Cardiac muscle cell (in vitro differentiated cells and primary cell): ENCODE measurements at regions not wholly inside any gene's neighbourhood (a gene's known extent, or its start where the extent isn't known, plus 50 kb on each side); places are given as distances from the start of the nearest gene placed in this dataset.

Source experiments
- DNase-seq, 2 donors: peaks; one replicate each; pipeline versions ENCODE4 v3.0.0 to v3.0.0-alpha.2; 2010 to 2017; ENCODE audit warnings: low read depth in 1 of 2, low spot score in 1 of 2
- H3K27ac ChIP-seq: fragments of 200-600 bp; sonication (generic); 2 replicates; pipeline ENCODE4 v1.5.1; 2016
- H3K27me3 ChIP-seq: fragments of 200-600 bp; sonication (generic); 2 replicates; pipeline ENCODE4 v1.6.0; 2016; ENCODE audit warnings: control low read depth
- H3K36me3 ChIP-seq: fragments of 200-600 bp; sonication (generic); 2 replicates; pipeline ENCODE4 v1.5.1; 2016; ENCODE audit warnings: control low read depth
- H3K4me1 ChIP-seq: fragments of 200-600 bp; sonication (generic); 2 replicates; pipeline ENCODE4 v1.8.1; 2017; ENCODE audit warnings: low read depth, mild to moderate bottlenecking, mixed run types
- H3K4me3 ChIP-seq: fragments of 200-600 bp; sonication (generic); 2 replicates; pipeline ENCODE4 v1.5.1; 2016; ENCODE audit warnings: mild to moderate bottlenecking
- H3K9me3 ChIP-seq: fragments of 200-600 bp; sonication (generic); 2 replicates; pipeline ENCODE4 v1.5.1; 2017; ENCODE audit warnings: low read depth, mild to moderate bottlenecking, control low read depth
- CTCF ChIP-seq: IDR thresholded peaks from 2 replicates; pipeline ENCODE4 v1.5.1; 2012; ENCODE audit warnings: low read depth, mild to moderate bottlenecking, low read length

- H3K27ac ChIP-seq, result no peak overlapping the region
- TF ChIP-seq CTCF, result no peak
These were observed 275.0 kb upstream of the DACH1 start for GRCh38 chr13:72141855-72142519.

GRCh38 chr13:72139192-72139591, 272.2 kb upstream of the DACH1 start:
- no peak overlapping the region for H3K4me3 ChIP-seq
- DNase-seq, result no peak
- H3K27me3 ChIP-seq, result no peaks in the 10 kb centered on the region
- H3K9me3 ChIP-seq, result no peaks in the 10 kb centered on the region
- no peaks in the 10 kb centered on the region for H3K4me1 ChIP-seq
- H3K36me3 ChIP-seq, result no peaks in the 10 kb centered on the region
- no peak for TF ChIP-seq CTCF
- no peak overlapping the region for H3K27ac ChIP-seq

More at GRCh38 chr13:72141855-72142519, 275.0 kb upstream of the DACH1 start:
- Histone ChIP-seq H3K36me3 (no peaks in the 10 kb centered on the region), H3K27me3 (no peaks in the 10 kb centered on the region), H3K4me1 (no peaks in the 10 kb centered on the region), H3K9me3 (no peaks in the 10 kb centered on the region), H3K4me3 (no peak overlapping the region)
- DNase-seq, result peak in 1 of 2 donors; percentile 49

GRCh38 chr13:72132075-72132474, 265.1 kb upstream of the DACH1 start:
- H3K9me3 ChIP-seq, result no peaks in the 10 kb centered on the region
- H3K27me3 ChIP-seq, result no peaks in the 10 kb centered on the region
- TF ChIP-seq CTCF, result no peak
- H3K4me1 ChIP-seq, result no peaks in the 10 kb centered on the region
- no peak overlapping the region for H3K27ac ChIP-seq
- no peak for DNase-seq
- H3K36me3 ChIP-seq, result no peaks in the 10 kb centered on the region
- no peak overlapping the region for H3K4me3 ChIP-seq

DNA sequence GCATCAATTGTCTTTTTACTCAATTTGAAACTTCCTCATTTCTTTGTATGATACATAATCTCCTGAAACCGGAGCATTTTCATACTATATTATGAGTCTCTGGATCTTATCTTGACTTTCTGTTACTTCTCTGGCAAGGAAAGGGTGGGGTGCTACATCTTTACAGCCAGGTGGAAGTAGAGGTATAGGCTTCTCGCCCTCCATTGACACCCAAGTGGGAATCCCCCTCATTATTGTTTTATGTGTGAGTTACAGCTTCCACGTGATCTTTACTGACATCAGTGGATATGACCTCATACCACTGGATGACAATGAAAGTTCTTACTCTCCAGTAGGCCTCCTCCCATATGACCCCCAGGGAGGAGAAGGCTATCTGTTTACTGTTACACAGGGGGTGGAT, 262.1 kb upstream of the DACH1 start:
- H3K4me1 ChIP-seq, result no peaks in the 10 kb centered on the region
- H3K27ac ChIP-seq, result no peak overlapping the region
- H3K36me3 ChIP-seq, result no peaks in the 10 kb centered on the region
- H3K9me3 ChIP-seq, result no peaks in the 10 kb centered on the region
- no peak for DNase-seq
- no peak overlapping the region for H3K4me3 ChIP-seq
- no peak for TF ChIP-seq CTCF
- no peaks in the 10 kb centered on the region for H3K27me3 ChIP-seq

- Histone ChIP-seq H3K27ac (no peak overlapping the region), H3K4me1 (no peaks in the 10 kb centered on the region), H3K36me3 (no peaks in the 10 kb centered on the region), H3K9me3 (no peaks in the 10 kb centered on the region), H3K4me3 (no peak overlapping the region), H3K27me3 (no peaks in the 10 kb centered on the region)
- no peak for TF ChIP-seq CTCF
- DNase-seq, result no peak
These were observed 260.0 kb upstream of the DACH1 start for GRCh38 chr13:72127031-72127430.

- Histone ChIP-seq H3K4me1 (no peaks in the 10 kb centered on the region), H3K36me3 (no peaks in the 10 kb centered on the region), H3K27me3 (no peaks in the 10 kb centered on the region), H3K27ac (no peak overlapping the region), H3K9me3 (no peaks in the 10 kb centered on the region), H3K4me3 (no peak overlapping the region)
- TF ChIP-seq CTCF, result no peak
- no peak for DNase-seq
These were observed 259.4 kb upstream of the DACH1 start for GRCh38 chr13:72126424-72126823.
